PC-3 (cell line): ENCODE measurements at regions not wholly inside any gene's neighbourhood (a gene's known extent, or its start where the extent isn't known, plus 50 kb on each side); places are given as distances from the start of the nearest gene placed in this dataset.

Experiments
- CTCF ChIP-seq: fragments of 300-600 bp; sonication (generic); conservative IDR thresholded peaks from 2 replicates; pipeline ENCODE4 v1.5.1; 2017; ENCODE audit warnings: antibody characterized with exemption, low read depth, mild to moderate bottlenecking, low read length
- EZH2 ChIP-seq: fragments of 300-600 bp; sonication (generic); IDR thresholded peaks from one replicate; pipeline ENCODE4 v1.6.1; 2017; ENCODE audit warnings: antibody characterized with exemption, mild to moderate bottlenecking, low read length; ENCODE audit not compliant: unreplicated experiment
- EZH2phosphoT487 ChIP-seq: fragments of 300-600 bp; sonication (generic); IDR thresholded peaks from 2 replicates; pipeline ENCODE4 v1.6.1; 2018; ENCODE audit warnings: mild to moderate bottlenecking, antibody characterized with exemption, low read length, borderline replicate concordance

GRCh38 chr6:163743796-163744195 is 329.3 kb downstream of the QKI start:
- TF ChIP-seq CTCF (no peak), EZH2 (no peak), EZH2phosphoT487 (no peak)
